SHP77 (cell line): ENCODE measurements at regions not wholly inside any gene's neighbourhood (a gene's known extent, or its start where the extent isn't known, plus 50 kb on each side); places are given as distances from the start of the nearest gene placed in this dataset.
A peak's percentile ranks its signal among the peaks of the same experiment; 100 is the strongest.

Experiments
- DNase-seq, 2 experiments: peaks; one replicate each; lab custom pipeline; 2025; lab: John Stamatoyannopoulos, UW

DNA sequence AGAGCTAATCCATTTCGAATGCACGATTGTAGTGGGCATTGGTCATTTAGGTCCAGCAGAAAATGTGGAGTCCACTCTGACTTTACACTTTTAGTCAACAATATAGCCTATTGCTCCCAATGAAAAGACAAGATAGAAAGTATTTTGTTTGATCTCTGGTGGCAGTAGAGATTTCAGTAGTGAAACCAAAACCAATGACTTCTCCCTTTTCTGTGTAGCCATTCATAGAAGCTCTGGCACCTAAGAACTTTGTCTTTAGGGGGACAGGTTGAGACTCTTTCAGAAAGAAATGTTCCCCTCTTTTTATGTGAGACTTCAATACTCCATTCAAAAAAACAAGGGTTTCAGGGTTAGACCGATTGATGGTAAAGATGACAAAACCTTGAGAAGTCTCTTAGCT, 510.8 kb upstream of the POU3F2 start:
- no peak for DNase-seq

GRCh38 chr6:98324446-98324845, 509.9 kb upstream of the POU3F2 start:
- no peak for DNase-seq

GRCh38 chr6:98325366-98325765, 509.0 kb upstream of the POU3F2 start:
- no peak for DNase-seq

DNA sequence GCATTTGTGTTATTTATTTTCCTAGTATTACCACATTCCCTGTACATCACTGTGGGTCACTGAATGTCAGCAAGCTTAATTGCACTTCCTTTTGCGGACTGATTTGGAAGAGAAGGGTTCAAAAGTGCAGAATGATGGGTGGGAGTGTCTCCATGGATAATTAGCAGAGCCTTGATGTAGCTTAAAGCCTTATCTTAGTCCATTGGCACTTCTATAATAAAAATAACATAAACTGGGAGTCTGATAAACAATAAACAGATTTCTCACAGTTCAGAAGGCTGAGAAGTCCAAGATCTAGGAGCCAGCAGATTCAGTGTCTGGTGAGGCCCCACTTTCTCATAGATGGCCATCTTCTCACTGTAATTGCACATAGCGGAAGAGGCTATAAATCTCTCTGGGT, 501.1 kb upstream of the POU3F2 start:
- no peak for DNase-seq

- DNase-seq = no peak
Measured at GRCh38 chr6:98335594-98335993, 498.8 kb upstream of the POU3F2 start.

DNA sequence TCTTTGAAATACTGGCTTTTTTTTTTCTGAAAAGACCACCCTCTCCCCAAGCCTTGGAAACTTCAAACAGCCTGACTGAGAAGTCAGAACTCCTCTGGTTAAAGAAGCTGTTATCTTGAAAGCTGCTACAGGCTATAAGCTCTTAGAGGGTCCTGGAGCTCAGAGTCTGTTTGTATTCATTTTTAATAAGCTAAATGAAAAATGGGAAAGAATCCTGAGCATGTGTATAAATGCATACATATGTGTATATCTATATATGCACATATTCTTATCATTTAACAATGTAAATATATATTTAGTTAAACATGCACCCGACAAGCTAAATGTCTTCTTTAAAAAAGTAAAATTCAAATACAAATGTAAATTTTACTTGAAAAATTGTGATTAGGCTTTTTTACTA, 494.9 kb upstream of the POU3F2 start:
- DNase-seq = no peak

DNA sequence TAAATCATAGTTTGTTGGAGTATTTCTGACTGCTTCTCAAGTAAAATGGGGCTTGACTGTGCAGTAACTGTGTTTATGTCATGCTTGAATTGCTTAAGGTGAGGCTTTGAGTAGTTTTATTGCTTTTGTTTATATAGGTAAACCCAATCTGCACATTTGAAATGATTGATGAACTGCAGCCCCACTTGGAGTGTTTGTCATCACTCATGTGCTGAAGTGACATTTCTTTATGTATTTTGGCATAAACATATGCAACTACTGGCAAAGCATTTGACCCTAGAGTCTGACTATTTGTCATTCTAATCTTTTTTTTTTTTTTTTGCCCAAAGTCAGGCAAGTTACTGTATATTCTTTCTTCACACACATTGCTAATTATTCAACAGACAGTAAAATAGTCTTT, 491.4 kb upstream of the POU3F2 start:
- no peak for DNase-seq

DNA sequence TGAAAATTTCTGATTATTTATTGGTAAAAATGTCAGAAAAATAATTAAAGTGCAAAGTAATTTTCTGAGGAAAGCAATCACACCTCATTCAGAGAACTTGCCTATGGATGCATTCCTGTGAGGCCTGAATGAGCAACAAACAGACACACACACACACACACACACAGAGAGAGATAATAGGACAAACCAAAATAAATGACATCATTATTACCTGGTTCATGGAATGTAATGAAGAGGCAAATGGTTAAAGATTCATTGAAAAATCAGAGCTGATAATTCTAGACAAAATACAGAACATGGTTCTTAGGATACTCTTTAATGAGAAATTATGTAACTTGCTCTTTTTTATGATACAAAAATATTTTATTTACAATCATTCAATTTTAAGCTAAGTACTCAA, 490.6 kb upstream of the POU3F2 start:
- DNase-seq = no peak

DNA sequence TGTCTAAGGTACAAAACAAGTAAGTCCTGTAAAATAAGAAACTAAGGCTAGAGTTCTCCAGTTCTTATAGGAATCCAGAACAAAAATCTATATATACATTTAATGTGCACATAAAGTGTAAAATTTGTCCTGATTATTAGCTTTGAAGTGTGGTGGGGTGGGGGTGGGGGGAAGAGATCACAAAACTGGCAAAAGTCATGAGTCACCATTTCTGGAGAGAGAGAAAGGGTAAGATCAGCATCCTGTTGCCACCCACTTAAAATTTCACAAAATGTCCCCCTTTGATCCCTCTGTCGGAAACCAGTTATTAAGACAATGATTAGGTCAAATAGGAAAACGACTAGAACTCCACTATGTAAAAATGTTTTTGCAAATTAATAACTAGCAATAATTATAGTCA, 482.0 kb upstream of the POU3F2 start:
- DNase-seq = no peak

DNA sequence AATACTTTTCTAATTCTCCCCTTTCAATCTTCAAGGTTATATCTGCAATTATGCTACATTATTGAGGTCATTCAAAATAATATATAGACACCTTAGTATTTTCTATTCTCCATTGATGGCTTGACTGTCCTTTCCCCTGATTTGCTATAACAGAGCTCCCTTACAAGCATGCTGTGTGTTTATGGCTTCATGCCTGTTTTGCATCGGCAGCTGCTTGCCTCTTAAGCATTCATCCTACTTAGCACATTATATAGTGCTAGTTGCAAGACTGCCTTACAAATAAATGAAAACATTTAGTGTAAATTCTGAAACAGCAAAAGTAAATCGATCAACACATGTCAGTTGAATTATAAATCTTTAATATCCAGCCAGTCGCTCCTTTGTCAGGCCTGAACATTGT, 476.2 kb upstream of the POU3F2 start:
- no peak for DNase-seq

DNA sequence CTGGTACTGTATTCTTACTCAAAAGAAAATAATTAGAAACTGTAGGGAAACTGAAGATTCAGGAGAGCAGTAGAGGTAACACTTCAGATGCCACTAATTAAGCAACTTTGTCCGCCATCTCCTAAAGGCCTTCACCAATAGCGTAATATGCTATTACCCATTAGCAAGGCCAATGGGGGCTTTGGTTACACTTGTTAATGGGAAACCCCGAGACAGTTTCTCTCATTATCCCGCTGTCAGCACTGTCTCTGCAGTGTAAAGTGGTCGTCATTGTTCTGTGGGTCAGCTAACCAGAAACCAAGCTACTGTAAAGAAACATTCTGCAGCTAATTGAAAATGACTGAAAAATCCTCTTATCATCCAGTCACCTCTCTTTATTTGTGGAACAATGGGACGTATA, 468.0 kb upstream of the POU3F2 start:
- no peak for DNase-seq

GRCh38 chr6:98380589-98380988, 453.8 kb upstream of the POU3F2 start:
- DNase-seq = no peak

- DNase-seq = no peak
Measured at GRCh38 chr6:98382246-98382645, 452.1 kb upstream of the POU3F2 start.

GRCh38 chr6:98384334-98384733, 450.0 kb upstream of the POU3F2 start:
- DNase-seq = no peak

GRCh38 chr6:98384801-98385200, 449.6 kb upstream of the POU3F2 start:
- DNase-seq = no peak

GRCh38 chr6:98395610-98396166, 438.7 kb upstream of the POU3F2 start:
- DNase-seq = no peak

- DNase-seq = no peak
Measured at GRCh38 chr6:98416027-98416426, 418.3 kb upstream of the POU3F2 start.

DNA sequence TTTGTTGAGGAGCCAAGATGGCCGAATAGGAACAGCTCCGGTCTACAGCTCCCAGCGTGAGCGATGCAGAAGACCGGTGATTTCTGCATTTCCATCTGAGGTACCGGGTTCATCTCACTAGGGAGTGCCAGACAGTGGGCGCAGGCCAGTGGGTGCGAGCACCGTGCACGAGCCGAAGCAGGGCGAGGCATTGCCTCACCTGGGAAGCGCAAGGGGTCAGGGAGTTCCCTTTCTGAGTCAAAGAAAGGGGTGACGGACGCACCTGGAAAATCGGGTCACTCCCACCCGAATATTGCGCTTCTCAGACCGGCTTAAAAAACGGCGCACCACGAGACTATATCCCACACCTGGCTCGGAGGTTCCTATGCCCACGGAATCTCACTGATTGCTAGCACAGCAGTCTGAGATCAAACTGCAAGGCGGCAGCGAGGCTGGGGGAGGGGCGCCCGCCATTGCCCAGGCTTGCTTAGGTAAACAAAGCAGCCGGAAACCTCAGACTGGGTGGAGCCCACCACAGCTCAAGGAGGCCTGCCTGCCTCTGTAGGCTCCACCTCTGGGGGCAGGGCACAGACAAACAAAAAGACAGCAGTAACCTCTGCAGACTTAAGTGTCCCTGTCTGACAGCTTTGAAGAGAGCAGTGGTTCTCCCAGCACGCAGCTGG, 417.7 kb upstream of the POU3F2 start:
- peak in 1 of 2 experiments; percentile 10 for DNase-seq

- no peak for DNase-seq
Measured at GRCh38 chr6:98433325-98434056, 400.9 kb upstream of the POU3F2 start.

GRCh38 chr6:98443633-98444032, 390.7 kb upstream of the POU3F2 start:
- no peak for DNase-seq

GRCh38 chr6:98452685-98453084, 381.7 kb upstream of the POU3F2 start:
- DNase-seq = no peak

DNA sequence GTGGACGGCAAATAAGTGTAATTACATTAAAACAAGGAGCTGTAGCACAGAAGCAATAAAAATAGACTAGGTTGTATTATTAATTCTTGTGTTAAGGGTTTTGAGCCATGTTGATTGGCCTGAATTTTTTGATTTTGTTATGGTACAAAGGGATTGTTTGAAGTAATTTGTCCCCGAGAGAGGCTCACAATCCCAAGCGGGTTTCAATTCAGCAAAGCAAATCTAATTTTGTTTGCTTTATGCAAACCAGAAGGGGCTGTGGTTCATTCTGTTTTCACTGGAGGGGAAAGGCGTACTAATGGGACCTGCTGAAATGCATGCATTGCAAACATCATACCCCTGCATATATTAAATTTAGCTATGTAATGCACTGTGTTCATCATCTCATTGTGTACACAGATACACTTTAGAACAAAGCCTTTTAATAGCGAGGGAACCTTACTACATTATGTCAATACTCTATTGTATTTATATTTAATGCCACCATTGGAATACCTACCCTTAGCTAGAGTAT, 379.5 kb upstream of the POU3F2 start:
- DNase-seq = no peak

- no peak for DNase-seq
Measured at GRCh38 chr6:98458708-98459107, 375.7 kb upstream of the POU3F2 start.
